Epidermal melanocyte (primary cell): ENCODE measurements at regions not wholly inside any gene's neighbourhood (a gene's known extent, or its start where the extent isn't known, plus 50 kb on each side); places are given as distances from the start of the nearest gene placed in this dataset.

Experiments used
- DNase-seq: peaks from one replicate; pipeline ENCODE4 v3.0.0; 2011; ENCODE audit warnings: low spot score; ENCODE audit not compliant: insufficient read length

- no peak for DNase-seq
These were observed 300.7 kb upstream of the SLC30A5 start for GRCh38 chr5:68793074-68793473.

GRCh38 chr5:68793993-68794392 lies 299.8 kb upstream of the SLC30A5 start:
- DNase-seq: no peak

GRCh38 chr5:68795190-68795589 lies 298.6 kb upstream of the SLC30A5 start:
- no peak for DNase-seq

- no peak for DNase-seq
These were observed 294.7 kb upstream of the SLC30A5 start for GRCh38 chr5:68798877-68799843.

DNA sequence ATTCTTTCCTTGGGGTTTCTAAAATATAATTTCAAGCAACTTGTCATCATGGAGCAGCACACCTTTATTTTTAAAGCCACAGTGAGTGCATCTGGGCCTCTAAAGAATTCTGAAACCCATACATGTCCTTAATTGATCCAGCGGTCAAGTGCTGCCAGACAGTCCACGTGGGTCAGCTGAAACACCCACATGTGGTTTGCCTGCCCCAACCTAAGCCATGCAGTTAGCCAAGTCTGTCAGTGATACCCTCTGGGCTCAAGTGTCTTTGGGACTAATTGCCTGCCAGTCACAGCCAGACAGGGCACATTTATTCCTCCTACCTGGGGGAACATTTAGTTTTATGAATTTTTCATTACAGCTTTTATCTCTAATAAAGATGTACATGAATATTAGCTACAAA lies 291.4 kb upstream of the SLC30A5 start:
- DNase-seq: no peak

DNA sequence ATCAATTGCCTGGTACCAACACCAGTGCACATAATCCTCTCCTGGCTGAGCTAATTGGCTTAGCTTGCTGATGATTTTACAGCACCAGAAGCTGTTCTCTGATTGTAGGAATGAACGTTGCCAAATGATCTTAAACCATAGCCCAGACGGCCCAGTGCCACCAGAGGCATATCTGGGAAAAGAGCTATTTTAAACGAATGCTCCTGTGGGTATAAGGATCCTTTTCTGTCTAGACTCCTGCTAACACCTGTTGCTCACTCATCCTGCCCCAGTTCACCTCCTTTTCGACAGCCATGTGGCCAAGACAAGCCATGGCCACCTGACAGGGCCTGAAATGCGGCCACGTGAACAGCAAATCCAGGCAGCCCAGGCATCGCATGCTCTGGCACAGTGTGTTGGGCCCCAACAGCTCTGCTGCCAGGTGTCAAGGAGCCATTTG lies 289.9 kb upstream of the SLC30A5 start:
- no peak for DNase-seq

DNA sequence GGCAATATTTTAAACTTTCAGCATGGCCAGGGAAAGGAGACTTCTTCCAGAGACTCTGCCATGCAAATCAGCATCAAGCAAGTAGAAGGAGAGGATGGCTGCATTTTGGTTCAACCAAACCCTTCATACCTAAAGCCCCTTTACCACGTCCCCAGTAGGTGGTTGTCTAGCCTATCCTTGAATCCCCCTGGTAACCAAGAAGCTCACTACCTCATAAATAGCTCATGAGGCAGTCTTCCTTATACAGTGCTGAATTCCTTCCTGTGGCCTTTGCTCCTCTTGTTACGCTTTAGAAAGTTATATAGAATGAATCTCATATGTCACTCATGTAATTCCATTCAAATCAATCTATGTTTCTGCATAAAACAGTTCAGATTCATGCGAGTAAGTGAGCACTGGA lies 289.5 kb upstream of the SLC30A5 start:
- no peak for DNase-seq

GRCh38 chr5:68805444-68805843 lies 288.4 kb upstream of the SLC30A5 start:
- no peak for DNase-seq

GRCh38 chr5:68817632-68818031 lies 276.2 kb upstream of the SLC30A5 start:
- DNase-seq: no peak

DNA sequence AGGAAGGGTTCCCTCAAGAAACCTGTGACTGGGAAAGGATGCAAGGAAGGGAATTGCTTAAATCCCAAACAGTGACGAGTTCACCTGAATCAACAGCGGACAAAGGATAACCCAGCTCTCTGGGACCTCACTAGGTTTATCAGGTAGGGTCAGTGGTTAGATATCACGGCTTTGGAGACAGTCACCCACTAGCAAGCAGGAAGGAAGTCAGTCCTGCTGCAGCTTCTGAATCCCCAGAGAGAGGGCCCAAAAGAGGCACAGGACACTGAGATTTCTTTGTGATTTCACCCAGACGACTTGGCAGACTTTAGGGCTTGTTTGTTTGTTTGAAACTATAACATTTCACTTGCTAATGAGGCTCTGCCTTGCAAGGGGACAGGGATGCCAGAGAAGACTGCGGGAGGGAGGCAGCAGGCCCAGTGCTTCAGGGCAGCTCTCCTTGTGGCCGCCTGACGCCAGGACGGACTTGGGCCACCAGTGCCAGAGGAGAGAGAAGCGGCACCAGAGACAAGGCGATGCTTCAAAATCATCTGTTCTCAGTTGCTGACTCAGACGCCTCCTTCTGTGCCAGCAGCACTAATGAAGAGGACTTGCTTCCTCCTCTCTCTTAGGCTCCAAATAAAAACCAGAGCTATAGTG lies 275.6 kb upstream of the SLC30A5 start:
- DNase-seq: no peak

DNA sequence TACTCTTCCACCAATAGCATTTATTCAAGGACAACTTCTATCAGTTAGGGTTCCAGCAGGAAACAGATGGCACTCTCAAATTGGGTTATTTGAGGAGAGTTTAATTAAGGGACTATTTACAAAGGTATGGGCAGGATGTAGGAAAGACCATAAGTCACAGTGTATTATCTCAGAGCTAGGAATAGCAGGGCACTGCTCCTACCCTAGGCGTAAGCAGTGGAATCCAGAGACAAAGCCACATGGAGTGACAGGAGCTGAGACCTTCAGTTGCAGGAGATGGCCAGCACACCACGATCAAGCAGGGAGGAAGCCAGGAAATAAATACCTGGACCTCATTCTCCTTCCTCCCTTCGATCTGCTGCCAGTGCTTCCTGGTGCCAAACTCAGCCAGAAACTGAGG lies 274.9 kb upstream of the SLC30A5 start:
- DNase-seq: no peak

DNA sequence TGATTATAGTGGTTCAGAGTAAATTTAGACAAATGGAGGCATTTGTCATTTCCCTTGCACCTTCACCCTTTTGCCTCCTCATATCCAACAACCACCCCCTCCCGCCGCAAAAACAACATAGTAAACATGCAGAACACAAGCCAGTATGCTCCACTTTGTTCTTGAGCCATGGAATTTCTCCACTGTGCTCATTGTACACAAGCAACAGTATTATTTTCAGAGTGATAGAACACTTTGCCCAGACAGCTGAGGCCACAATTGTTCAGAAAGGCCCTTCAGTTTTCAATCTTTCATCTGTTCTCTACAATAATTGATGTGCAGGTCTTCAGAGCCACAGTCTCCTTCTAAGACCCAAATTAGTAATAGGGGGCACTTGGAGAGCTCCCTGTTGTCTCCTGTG lies 272.8 kb upstream of the SLC30A5 start:
- no peak for DNase-seq

DNA sequence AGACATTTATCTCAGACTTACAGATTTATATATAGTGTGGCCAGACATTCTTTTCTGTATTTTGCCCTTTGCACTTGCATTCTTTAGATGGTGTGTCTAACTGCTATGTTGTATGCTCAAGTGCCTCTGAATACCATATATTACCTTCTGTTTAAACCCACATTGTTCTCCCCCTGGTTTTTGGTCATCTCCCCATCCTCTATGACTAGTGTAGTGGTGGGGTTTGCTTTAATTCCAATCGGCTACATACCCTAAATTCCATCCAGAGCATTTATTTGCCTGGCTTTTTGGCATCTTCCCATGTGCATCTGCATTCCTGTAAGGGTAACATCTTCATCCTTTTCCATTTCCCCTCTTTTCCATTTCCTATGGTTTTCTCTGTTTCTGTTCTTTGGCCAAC lies 271.0 kb upstream of the SLC30A5 start:
- no peak for DNase-seq

GRCh38 chr5:68823301-68823700 lies 270.5 kb upstream of the SLC30A5 start:
- no peak for DNase-seq

DNA sequence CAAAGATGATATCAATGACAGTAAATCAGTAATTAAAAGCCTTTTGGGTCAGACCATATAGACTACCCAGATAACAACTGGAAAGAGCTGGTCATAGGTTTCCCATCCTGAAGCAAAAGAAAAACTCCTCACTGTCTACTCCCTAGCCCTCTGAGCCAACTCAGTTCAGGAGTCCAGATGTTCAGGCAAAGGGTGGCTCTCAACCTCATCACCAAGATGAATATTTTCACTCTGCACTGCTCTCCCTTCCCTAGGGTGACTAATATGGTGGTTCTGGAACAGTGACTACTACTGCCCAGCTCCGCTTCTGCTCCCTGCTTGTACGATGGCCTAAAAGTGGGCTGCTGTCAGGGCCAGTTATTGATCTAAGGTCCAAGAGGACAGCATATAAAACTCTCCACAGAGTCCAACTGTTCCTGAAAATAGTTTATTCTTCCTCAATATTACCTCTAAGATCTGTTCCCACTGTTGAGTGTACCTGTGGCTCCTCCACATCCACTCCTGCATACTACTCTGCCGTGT lies 263.4 kb upstream of the SLC30A5 start:
- DNase-seq: no peak

DNA sequence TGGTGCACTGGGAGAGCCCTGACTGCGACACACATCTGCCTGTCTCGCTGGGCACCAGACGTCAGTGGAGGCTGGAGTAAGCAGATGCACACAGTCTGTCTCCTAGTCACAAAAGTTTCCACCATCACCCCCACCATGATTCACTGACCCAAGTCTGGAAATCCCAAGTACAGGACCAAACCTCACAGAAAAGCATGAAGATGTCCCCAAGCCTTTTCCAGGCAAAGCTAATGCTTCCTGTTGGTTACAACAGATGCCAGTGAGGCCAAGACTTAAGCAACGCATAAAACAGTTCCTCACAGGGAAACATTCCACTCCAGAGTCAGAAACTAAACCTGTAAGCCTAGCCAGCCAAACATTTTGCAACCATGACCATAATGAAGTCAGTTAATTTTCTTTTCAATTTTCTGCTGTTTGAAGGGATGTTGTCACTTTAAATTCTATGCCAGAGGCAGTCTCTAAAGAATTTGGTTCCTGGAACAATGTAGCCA lies 259.3 kb upstream of the SLC30A5 start:
- no peak for DNase-seq

DNA sequence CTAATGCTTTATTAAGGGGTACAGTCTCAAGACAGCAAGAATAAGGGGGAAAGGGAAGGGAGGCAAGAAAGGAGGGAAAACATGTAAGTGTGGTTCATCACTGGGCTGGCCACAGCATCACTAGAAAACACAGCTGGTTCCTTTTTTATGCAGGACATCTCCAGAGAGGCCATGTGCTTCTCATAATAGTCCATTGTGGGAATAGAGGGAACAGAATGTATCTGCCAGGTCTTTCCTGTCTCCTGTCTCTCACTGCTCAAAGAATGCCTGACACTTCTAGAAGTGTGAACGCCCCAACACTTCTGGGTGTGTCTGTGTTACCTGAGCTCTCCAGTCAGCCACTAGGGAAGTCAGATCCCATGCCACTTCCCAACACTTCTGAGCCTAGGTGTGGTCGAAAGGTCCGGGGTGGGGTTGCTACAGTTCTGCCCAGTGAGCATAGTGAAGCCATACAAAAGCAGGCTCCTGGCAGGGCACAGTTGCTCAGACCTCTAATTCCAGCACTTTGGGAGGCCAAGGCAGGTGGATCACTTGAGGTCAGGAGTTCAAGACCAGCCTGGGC lies 255.6 kb upstream of the SLC30A5 start:
- DNase-seq: no peak

DNA sequence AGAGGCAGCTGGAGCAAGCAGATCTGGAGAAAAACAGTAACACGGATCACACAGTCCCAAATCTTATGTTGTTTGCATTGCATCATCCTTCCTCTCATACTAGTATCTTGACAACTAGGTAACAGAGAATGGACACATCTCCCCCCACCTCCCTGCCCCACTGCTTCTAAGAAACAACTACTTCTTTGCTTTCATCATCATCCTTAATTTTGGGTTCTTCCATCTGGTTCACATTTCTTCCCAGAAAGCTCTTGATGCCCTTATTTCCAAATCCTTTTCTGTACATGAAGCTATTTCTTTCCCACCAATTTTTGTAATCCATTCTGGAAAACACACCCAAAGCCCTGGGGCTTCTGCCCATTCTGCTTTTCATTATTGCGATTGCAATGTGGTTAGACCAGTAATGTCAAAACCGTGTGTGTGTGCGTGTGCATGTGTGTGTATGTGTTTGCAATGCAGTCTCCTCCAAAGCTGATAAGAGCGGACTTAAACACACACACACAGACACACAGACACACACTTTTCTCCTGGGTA lies 254.7 kb upstream of the SLC30A5 start:
- no peak for DNase-seq

DNA sequence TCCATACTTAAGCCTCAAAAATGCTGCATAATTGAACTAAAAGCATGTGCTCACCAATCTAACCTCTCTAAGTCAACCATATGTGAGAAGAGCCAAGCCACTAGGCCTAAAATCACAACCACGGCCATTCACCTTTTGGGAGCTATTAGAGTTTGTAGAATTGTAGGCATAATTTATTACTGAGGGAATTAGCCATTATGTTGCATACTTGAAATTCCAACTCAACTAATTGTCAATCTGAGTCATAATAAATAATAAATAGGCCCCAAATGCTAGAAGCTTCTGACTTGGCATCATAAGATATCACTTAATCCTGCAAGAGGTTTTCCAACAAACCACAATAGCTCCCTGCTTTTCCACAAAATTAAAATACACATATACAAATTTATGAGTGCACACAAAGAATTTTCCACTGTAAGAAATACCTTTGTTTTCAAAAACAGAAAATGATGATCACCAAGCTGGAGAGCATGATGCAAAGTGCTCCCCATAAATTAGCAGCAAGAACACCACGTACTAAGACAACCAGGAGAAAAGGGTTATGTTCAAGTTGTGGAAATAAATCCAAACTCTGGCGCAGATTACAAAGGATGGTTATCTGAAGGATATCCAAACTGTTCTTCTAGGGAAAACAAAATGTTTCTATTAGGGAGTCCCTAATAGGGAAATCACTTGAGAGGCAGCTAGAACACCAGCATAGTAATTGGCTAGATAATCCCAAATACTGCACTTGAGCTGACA lies 250.0 kb upstream of the SLC30A5 start:
- DNase-seq: no peak

DNA sequence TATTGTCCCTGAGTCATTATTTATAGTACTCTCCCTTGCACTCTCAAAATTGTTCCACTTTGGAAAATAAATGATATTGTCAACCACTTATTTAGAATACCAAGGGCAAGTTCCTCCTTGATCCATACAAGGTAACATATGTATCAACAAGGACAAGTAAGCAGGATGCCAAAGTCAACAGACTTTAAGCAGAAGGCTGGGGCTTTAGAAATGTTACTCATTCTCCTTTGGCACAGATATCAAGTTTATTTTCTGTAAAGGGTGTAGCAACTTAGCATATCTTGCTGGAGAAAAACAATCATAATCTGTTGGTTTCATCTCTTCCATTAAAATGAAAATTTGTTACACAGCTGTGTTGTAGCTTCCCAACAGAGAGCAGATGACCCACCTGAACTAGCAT lies 248.7 kb upstream of the SLC30A5 start:
- DNase-seq: no peak

DNA sequence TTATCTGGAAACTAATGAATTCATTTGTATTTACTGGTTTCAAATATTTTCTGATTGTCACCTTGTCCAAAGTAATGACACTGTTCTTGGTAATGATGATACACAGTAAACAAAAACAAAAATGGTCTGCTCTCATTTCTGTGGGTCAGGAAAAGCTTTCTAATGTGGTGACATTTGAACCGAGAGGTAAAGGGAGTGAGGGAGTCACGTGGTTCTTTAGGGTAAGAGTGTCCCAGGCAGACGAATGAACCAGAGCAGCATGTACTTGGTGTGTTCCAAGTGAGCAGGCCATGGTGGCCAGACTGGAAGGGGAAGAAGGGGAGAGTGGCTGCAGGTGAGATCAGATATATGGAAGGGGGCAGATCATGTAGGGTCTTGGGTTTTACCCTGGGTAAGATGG lies 247.0 kb upstream of the SLC30A5 start:
- DNase-seq: no peak
